ENCODE measurements at regions not wholly inside any gene's neighbourhood (a gene's known extent, or its start where the extent isn't known, plus 50 kb on each side); places are given as distances from the start of the nearest gene placed in this dataset.

GRCh38 chr10:60661637-60662036 lies 116.6 kb upstream of the CDK1 start:
- H4K20me1 ChIP-seq (ENCODE audit: low read length) = no peaks in the 10 kb centered on the region
- H3K9me3 ChIP-seq (ENCODE audit: low read length) = no peaks in the 10 kb centered on the region
- H2AFZ ChIP-seq (ENCODE audit: low read length) = 0 out of 2 replicates have a peak overlapping the region, but pooled peaks have one; percentile 2
- BruUV-seq (replicated peaks) = no TSS peak
- H3K9me2 ChIP-seq (replicated peaks; ENCODE audit: low read length) = no peaks in the 10 kb centered on the region
- H3K4me1 ChIP-seq (ENCODE audit: insufficient read depth, low read length) = peaks cover 28% of the 10 kb centered on the region
- H3K27me3 ChIP-seq (ENCODE audit: low read length) = no peaks in the 10 kb centered on the region
- H3K36me3 ChIP-seq (ENCODE audit: low read depth, low read length) = 0 out of 2 replicates have a peak, but pooled peaks cover 2% of the 10 kb centered on the region
- H3K4me3 ChIP-seq (ENCODE audit: low read length) = no peak overlapping the region
- H3K79me2 ChIP-seq (ENCODE audit: low read length) = no peaks in the 10 kb centered on the region
- TF ChIP-seq EZH2 (IDR thresholded peaks at IDR 0.05; ENCODE audit: low read length, unreplicated experiment) = no peak
- no peak; the same call in 1 of the 2 replicates for TF ChIP-seq CTCF (conservative IDR thresholded peaks at IDR 0.05; ENCODE audit: low read depth, low read length)
- no peak for TF ChIP-seq EZH2phosphoT487 (IDR thresholded peaks at IDR 0.05; ENCODE audit: borderline replicate concordance, low read length)
- ATAC-seq (peak; percentile 88), DNase-seq (peak; percentile 94)
- H3F3A ChIP-seq (ENCODE audit: low read length, unreplicated experiment) = no peaks in the 10 kb centered on the region
- peak overlapping the region; percentile 15 for H3K4me2 ChIP-seq (ENCODE audit: low read length)
- ChIA-PET POLR2A (ENCODE audit: unreplicated experiment) (interaction anchor here (0.6 kb wide), 1 partner anchor 146 kb away, joined by 5 read pairs; no protein-coding TSS in a partner anchor), CTCF (interaction anchor here (0.6 kb wide), 1 partner anchor 106 kb away, joined by 3 read pairs; no protein-coding TSS in a partner anchor)
- intact Hi-C loops (cut with micrococcal nuclease) = no loop called here
- no peak overlapping the region for H3K27ac ChIP-seq (ENCODE audit: low read length)
- H3K9ac ChIP-seq (ENCODE audit: low read length) = no peak overlapping the region

DNA sequence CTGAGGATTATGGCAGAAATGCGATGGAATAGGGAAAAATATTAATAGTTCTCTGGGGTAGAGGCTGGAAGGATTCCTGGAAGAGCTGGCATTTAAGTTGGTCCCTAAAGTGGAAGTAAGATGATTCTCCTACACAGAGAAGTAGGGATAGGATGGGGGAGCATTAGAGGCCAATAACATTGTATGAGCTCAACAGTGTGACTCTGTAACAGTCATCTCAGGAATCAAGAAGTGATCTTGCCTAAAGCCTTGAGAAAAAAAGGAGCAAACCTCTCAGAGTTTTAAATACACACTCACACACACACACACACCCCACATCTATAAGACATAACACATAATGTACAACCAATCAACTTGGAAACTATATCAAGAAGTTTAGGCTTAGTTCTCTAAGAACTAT lies 117.7 kb upstream of the CDK1 start:
- no TSS peak for BruUV-seq (replicated peaks)
- H3K27ac ChIP-seq (ENCODE audit: low read length) = no peak overlapping the region
- DNase-seq = no peak
- no peaks in the 10 kb centered on the region for H4K20me1 ChIP-seq (ENCODE audit: low read length)
- H3K4me1 ChIP-seq (ENCODE audit: insufficient read depth, low read length) = peaks cover 28% of the 10 kb centered on the region
- ChIA-PET POLR2A (ENCODE audit: unreplicated experiment) (interaction anchor here (0.6 kb wide), 1 partner anchor 101 kb away, joined by 4 read pairs; no protein-coding TSS in a partner anchor), CTCF (no interaction called here)
- no peak for ATAC-seq
- no peaks in the 10 kb centered on the region for H3K9me2 ChIP-seq (replicated peaks; ENCODE audit: low read length)
- TF ChIP-seq EZH2 (IDR thresholded peaks at IDR 0.05; ENCODE audit: low read length, unreplicated experiment) (no peak), EZH2phosphoT487 (IDR thresholded peaks at IDR 0.05; ENCODE audit: borderline replicate concordance, low read length) (no peak)
- H2AFZ ChIP-seq (ENCODE audit: low read length) = no peak overlapping the region
- H3K79me2 ChIP-seq (ENCODE audit: low read length) = no peaks in the 10 kb centered on the region
- H3K9ac ChIP-seq (ENCODE audit: low read length) = no peak overlapping the region
- no peaks in the 10 kb centered on the region for H3K9me3 ChIP-seq (ENCODE audit: low read length)
- H3K27me3 ChIP-seq (ENCODE audit: low read length) = no peaks in the 10 kb centered on the region
- no peak overlapping the region for H3K4me2 ChIP-seq (ENCODE audit: low read length)
- H3K36me3 ChIP-seq (ENCODE audit: low read depth, low read length) = 0 out of 2 replicates have a peak, but pooled peaks cover 2% of the 10 kb centered on the region
- no peaks in the 10 kb centered on the region for H3F3A ChIP-seq (ENCODE audit: low read length, unreplicated experiment)
- intact Hi-C loops (cut with micrococcal nuclease) = no loop called here
- no peak overlapping the region for H3K4me3 ChIP-seq (ENCODE audit: low read length)

DNA sequence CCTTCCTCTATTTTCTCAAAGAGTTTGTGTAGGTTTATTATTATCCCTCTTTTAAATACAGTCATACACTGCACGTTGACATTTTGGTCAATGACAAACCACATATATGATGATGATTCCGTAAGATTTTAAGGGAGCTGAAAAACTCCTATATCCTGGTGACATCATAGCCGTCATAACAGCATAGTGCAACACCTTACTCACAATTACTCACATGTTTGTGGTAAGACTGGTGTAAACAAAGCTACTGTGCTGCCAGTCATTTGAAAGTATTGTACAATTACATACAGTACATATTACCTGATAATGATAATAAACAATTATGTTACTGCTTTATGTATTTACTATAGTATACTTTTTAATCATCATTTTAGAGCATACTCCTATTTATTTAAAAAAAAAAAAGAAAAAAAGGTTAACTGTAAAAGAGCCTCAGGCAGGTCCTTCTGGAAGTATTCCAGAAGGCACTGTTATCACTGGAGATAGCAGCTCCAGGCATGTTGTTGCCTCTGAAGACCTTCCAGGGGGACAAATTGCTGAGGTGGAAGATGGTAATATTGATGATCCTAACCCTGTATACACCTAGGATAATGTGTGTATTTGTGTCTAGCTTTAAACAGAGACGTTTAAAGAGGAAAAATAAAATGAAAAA lies 123.3 kb upstream of the CDK1 start:
- no peaks in the 10 kb centered on the region for H3K9me3 ChIP-seq (ENCODE audit: low read length)
- H3K36me3 ChIP-seq (ENCODE audit: low read depth, low read length) = 0 out of 2 replicates have a peak, but pooled peaks cover 2% of the 10 kb centered on the region
- no peak overlapping the region for H3K27ac ChIP-seq (ENCODE audit: low read length)
- TF ChIP-seq CTCF (conservative IDR thresholded peaks at IDR 0.05; ENCODE audit: low read depth, low read length) = no peak
- no peak for TF ChIP-seq EZH2phosphoT487 (IDR thresholded peaks at IDR 0.05; ENCODE audit: borderline replicate concordance, low read length)
- TF ChIP-seq EZH2 (IDR thresholded peaks at IDR 0.05; ENCODE audit: low read length, unreplicated experiment) = no peak
- H3K4me2 ChIP-seq (ENCODE audit: low read length) = no peak overlapping the region
- no peaks in the 10 kb centered on the region for H3K27me3 ChIP-seq (ENCODE audit: low read length)
- ATAC-seq = peak; percentile 74
- POLR2A ChIA-PET (ENCODE audit: unreplicated experiment) = interaction anchor here (0.6 kb wide), 1 partner anchor 134 kb away, joined by 5 read pairs; no protein-coding TSS in a partner anchor
- intact Hi-C loops (cut with micrococcal nuclease) = no loop called here
- H3K9me2 ChIP-seq (replicated peaks; ENCODE audit: low read length) = no peaks in the 10 kb centered on the region
- H3K4me1 ChIP-seq (ENCODE audit: insufficient read depth, low read length) = peaks cover 23% of the 10 kb centered on the region
- DNase-seq = peak; percentile 91
- H2AFZ ChIP-seq (ENCODE audit: low read length) = no peak overlapping the region
- H3K4me3 ChIP-seq (ENCODE audit: low read length) = no peak overlapping the region
- no TSS peak for BruUV-seq (replicated peaks)
- no peak overlapping the region for H3K9ac ChIP-seq (ENCODE audit: low read length)
- CTCF ChIA-PET = interaction anchor here (0.6 kb wide), 1 partner anchor 76 kb away, joined by 3 read pairs; no protein-coding TSS in a partner anchor
- no peaks in the 10 kb centered on the region for H3F3A ChIP-seq (ENCODE audit: low read length, unreplicated experiment)
- no peaks in the 10 kb centered on the region for H4K20me1 ChIP-seq (ENCODE audit: low read length)
- no peaks in the 10 kb centered on the region for H3K79me2 ChIP-seq (ENCODE audit: low read length)

Data from PC-3 (cell line).